ENCODE measurements at regions not wholly inside any gene's neighbourhood (a gene's known extent, or its start where the extent isn't known, plus 50 kb on each side); places are given as distances from the start of the nearest gene placed in this dataset.

- no peak for ATAC-seq
- no peaks in the 10 kb centered on the region for H3K9me3 ChIP-seq (ENCODE audit: control insufficient read depth, insufficient read depth, low read length)
- Mint-ChIP-seq H3K36me3 (no peaks in the 10 kb centered on the region), H3K9me3 (peaks cover 0 to 2% of the 10 kb centered on the region in 2 donors), H3K4me3 (no peak overlapping the region), H3K4me1 (no peaks in the 10 kb centered on the region), H3K27me3 (ENCODE audit: low read depth in 2 of 2) (peaks cover 0 to 4% of the 10 kb centered on the region in 2 donors), H3K27ac (no peak overlapping the region)
- no peaks in the 10 kb centered on the region for H3K4me1 ChIP-seq (ENCODE audit: control insufficient read depth, insufficient read depth, low read length)
- H3K27me3 ChIP-seq (ENCODE audit: control insufficient read depth, insufficient read depth, low read length) = no peaks in the 10 kb centered on the region
- H3K36me3 ChIP-seq (ENCODE audit: control insufficient read depth, insufficient read depth, low read length) = no peaks in the 10 kb centered on the region
- no peak for TF ChIP-seq CTCF (IDR thresholded peaks at IDR 0.05)
- no peak for DNase-seq
- no peak overlapping the region for H3K4me3 ChIP-seq (ENCODE audit: low read length)
- H3K27ac ChIP-seq (ENCODE audit: low read length) = no peak overlapping the region
- WGBS (ENCODE audit: insufficient coverage) = 62% methylated on average over 12 of the region's 12 CpGs
- intact Hi-C loops (cut with micrococcal nuclease) = no loop called here
Measured at GRCh38 chr11:133654630-133655212, 122.4 kb upstream of the OPCML start.

- Histone ChIP-seq H3K9me3 (ENCODE audit: control insufficient read depth, insufficient read depth, low read length) (no peaks in the 10 kb centered on the region), H3K4me3 (ENCODE audit: low read length) (no peak overlapping the region), H3K4me1 (ENCODE audit: control insufficient read depth, insufficient read depth, low read length) (no peaks in the 10 kb centered on the region), H3K27me3 (ENCODE audit: control insufficient read depth, insufficient read depth, low read length) (no peaks in the 10 kb centered on the region), H3K36me3 (ENCODE audit: control insufficient read depth, insufficient read depth, low read length) (no peaks in the 10 kb centered on the region), H3K27ac (ENCODE audit: low read length) (no peak overlapping the region)
- Mint-ChIP-seq H3K36me3 (no peaks in the 10 kb centered on the region), H3K4me1 (no peaks in the 10 kb centered on the region), H3K4me3 (no peak overlapping the region), H3K27me3 (ENCODE audit: low read depth in 2 of 2) (peaks cover 0 to 4% of the 10 kb centered on the region in 2 donors), H3K27ac (no peak overlapping the region), H3K9me3 (peaks cover 0 to 2% of the 10 kb centered on the region in 2 donors)
- intact Hi-C loops (cut with micrococcal nuclease) = no loop called here
- WGBS (ENCODE audit: insufficient coverage) = 83% methylated on average over 5 of the region's 5 CpGs
- DNase-seq (no peak), ATAC-seq (no peak)
- no peak for TF ChIP-seq CTCF (IDR thresholded peaks at IDR 0.05)
Measured at GRCh38 chr11:133653336-133653735, 121.0 kb upstream of the OPCML start.

- H3K4me3 ChIP-seq (ENCODE audit: low read length) = no peak overlapping the region
- H3K9me3 Mint-ChIP-seq = peaks cover 0 to 2% of the 10 kb centered on the region in 2 donors
- DNase-seq = no peak
- H3K27ac ChIP-seq (ENCODE audit: low read length) = no peak overlapping the region
- WGBS (ENCODE audit: insufficient coverage) = 59% methylated on average over 3 of the region's 4 CpGs
- no peaks in the 10 kb centered on the region for H3K9me3 ChIP-seq (ENCODE audit: control insufficient read depth, insufficient read depth, low read length)
- H3K4me1 ChIP-seq (ENCODE audit: control insufficient read depth, insufficient read depth, low read length) = no peaks in the 10 kb centered on the region
- H3K36me3 Mint-ChIP-seq = no peaks in the 10 kb centered on the region
- no peaks in the 10 kb centered on the region for H3K27me3 ChIP-seq (ENCODE audit: control insufficient read depth, insufficient read depth, low read length)
- no peak for ATAC-seq
- intact Hi-C loops (cut with micrococcal nuclease) = no loop called here
- H3K27me3 Mint-ChIP-seq (ENCODE audit: low read depth in 2 of 2) = peaks cover 0 to 4% of the 10 kb centered on the region in 2 donors
- no peak overlapping the region for H3K27ac Mint-ChIP-seq
- no peaks in the 10 kb centered on the region for H3K4me1 Mint-ChIP-seq
- H3K4me3 Mint-ChIP-seq = no peak overlapping the region
- no peaks in the 10 kb centered on the region for H3K36me3 ChIP-seq (ENCODE audit: control insufficient read depth, insufficient read depth, low read length)
- TF ChIP-seq CTCF (IDR thresholded peaks at IDR 0.05) = no peak
Measured at GRCh38 chr11:133650082-133650481, 117.8 kb upstream of the OPCML start.

GRCh38 chr11:133649040-133649439 lies 116.7 kb upstream of the OPCML start:
- Mint-ChIP-seq H3K4me1 (no peaks in the 10 kb centered on the region), H3K27me3 (ENCODE audit: low read depth in 2 of 2) (peaks cover 0 to 4% of the 10 kb centered on the region in 2 donors), H3K36me3 (no peaks in the 10 kb centered on the region), H3K4me3 (no peak overlapping the region), H3K9me3 (peaks cover 0 to 2% of the 10 kb centered on the region in 2 donors), H3K27ac (no peak overlapping the region)
- Histone ChIP-seq H3K27ac (ENCODE audit: low read length) (no peak overlapping the region), H3K36me3 (ENCODE audit: control insufficient read depth, insufficient read depth, low read length) (no peaks in the 10 kb centered on the region), H3K4me1 (ENCODE audit: control insufficient read depth, insufficient read depth, low read length) (no peaks in the 10 kb centered on the region), H3K9me3 (ENCODE audit: control insufficient read depth, insufficient read depth, low read length) (no peaks in the 10 kb centered on the region), H3K27me3 (ENCODE audit: control insufficient read depth, insufficient read depth, low read length) (no peaks in the 10 kb centered on the region), H3K4me3 (ENCODE audit: low read length) (no peak overlapping the region)
- no peak for DNase-seq
- 93% methylated on average over 16 of the region's 16 CpGs for WGBS (ENCODE audit: insufficient coverage)
- ATAC-seq = no peak
- intact Hi-C loops (cut with micrococcal nuclease) = no loop called here
- no peak for TF ChIP-seq CTCF (IDR thresholded peaks at IDR 0.05)
